ENCODE measurements at regions not wholly inside any gene's neighbourhood (a gene's known extent, or its start where the extent isn't known, plus 50 kb on each side); places are given as distances from the start of the nearest gene placed in this dataset.

DNA sequence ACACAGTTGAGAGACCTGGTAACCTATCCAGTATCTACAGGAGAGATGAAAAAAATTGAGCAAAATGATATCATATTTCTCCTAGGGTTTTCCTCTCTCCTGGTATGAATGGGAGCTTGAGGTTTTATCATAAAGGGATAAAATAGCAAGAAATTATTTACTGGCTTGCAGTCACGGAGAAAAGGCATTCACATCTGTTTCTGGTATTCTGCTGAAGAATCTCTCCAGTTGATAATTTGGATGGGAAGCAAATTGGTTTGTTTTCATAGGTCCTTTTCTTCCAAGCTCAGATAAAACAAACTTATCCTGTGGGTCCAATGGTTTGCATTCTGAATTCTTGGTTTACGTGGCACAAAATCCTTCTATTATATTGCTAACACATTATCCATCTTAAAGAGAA is 83.1 kb upstream of the GYPA start:
- TF ChIP-seq, protein P1, sequence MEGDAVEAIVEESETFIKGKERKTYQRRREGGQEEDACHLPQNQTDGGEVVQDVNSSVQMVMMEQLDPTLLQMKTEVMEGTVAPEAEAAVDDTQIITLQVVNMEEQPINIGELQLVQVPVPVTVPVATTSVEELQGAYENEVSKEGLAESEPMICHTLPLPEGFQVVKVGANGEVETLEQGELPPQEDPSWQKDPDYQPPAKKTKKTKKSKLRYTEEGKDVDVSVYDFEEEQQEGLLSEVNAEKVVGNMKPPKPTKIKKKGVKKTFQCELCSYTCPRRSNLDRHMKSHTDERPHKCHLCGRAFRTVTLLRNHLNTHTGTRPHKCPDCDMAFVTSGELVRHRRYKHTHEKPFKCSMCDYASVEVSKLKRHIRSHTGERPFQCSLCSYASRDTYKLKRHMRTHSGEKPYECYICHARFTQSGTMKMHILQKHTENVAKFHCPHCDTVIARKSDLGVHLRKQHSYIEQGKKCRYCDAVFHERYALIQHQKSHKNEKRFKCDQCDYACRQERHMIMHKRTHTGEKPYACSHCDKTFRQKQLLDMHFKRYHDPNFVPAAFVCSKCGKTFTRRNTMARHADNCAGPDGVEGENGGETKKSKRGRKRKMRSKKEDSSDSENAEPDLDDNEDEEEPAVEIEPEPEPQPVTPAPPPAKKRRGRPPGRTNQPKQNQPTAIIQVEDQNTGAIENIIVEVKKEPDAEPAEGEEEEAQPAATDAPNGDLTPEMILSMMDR (IDR thresholded peaks at IDR 0.05; ENCODE audit: low read depth, low read length, poor library complexity, severe bottlenecking) = no peak
- no peak for TF ChIP-seq EZH2phosphoT487 (IDR thresholded peaks at IDR 0.05; ENCODE audit: borderline replicate concordance, low read length)

Measured in DOHH2 (cell line).